Right lobe of liver (tissue), 6 donors: ENCODE measurements at regions not wholly inside any gene's neighbourhood (a gene's known extent, or its start where the extent isn't known, plus 50 kb on each side); places are given as distances from the start of the nearest gene placed in this dataset.
"Not testable (repeated sequence)": the region's sequence is repeated elsewhere in the genome, so short reads cannot be mapped to it uniquely, and the experiment has no call there.

Experiments used
- ATAC-seq, 4 donors: fragments of 200-7000 bp; cut with Tn5 transposase; one replicate each; pipeline ENCODE4 v1.9.1; 2020; ENCODE audit warnings: mild to moderate bottlenecking in 4 of 4, moderate library complexity in 4 of 4
- DNase-seq, 3 donors: peaks; one replicate each; pipeline ENCODE4 v3.0.0-alpha.2; 2020
- H3K27ac ChIP-seq, 3 donors: fragments of 200-600 bp; one replicate each; pipeline ENCODE4 v1.8.0; 2022
- H3K27me3 ChIP-seq, 2 donors: fragments of 200-600 bp; one replicate each; pipeline ENCODE4 v1.8.0; 2022
- H3K36me3 ChIP-seq, 4 donors: fragments of 200-600 bp; sonication (generic) in 1 of 4; one replicate each; pipeline versions ENCODE4 v1.5.1 to v1.8.0; 2017 to 2022; ENCODE audit warnings: control low read depth in 1 of 4
- H3K4me1 ChIP-seq, 4 donors: fragments of 200-600 bp; sonication (generic) in 1 of 4; one replicate each; pipeline versions ENCODE4 v1.5.1 to v1.8.0; 2017 to 2022; ENCODE audit warnings: control low read depth in 1 of 4
- H3K4me3 ChIP-seq, 3 donors: fragments of 200-600 bp; one replicate each; pipeline ENCODE4 v1.8.0; 2022
- H3K9me3 ChIP-seq, 4 donors: fragments of 200-600 bp; sonication (generic) in 1 of 4; one replicate each; pipeline versions ENCODE4 v1.5.1 to v1.8.0; 2017 to 2022; ENCODE audit warnings: control low read depth in 1 of 4
- CTCF ChIP-seq, 4 donors: fragments of 200-600 bp in 3 of 4; fragments of 450-650 bp in 1 of 4; IDR thresholded peaks; one replicate each; pipeline versions ENCODE4 v1.5.1 to v1.8.0; 2016 to 2022; ENCODE audit warnings: antibody characterized with exemption in 4 of 4, mild to moderate bottlenecking in 2 of 4
- POLR2A ChIP-seq: fragments of 450-650 bp; IDR thresholded peaks from one replicate; pipeline ENCODE4 v1.6.1; 2017; ENCODE audit warnings: antibody characterized with exemption, mild to moderate bottlenecking
- WGBS: methylation state at CpG from one replicate; pipeline ENCODE4 v1.1.6; 2018; ENCODE audit warnings: low coverage, low lambda C conversion rate; ENCODE audit not compliant: insufficient coverage; ENCODE audit errors: missing lambda C conversion rate; 5-methylcytosine and 5-hydroxymethylcytosine counted together
- intact Hi-C, 2 donors: fragments of 100-400 bp; cut with DNase I; formaldehyde crosslinking; loops; one replicate each; pipeline versions ENCODE4 v1.11.2 to v1.14.1; 2022
- donor health status: DM: no; HTN: yes; CAD: no.
- donor health status: DM: no; HTN: no; CAD: no.
- donor health status: DM: no; HTN: no; CAD: no.
- donor health status: DM: no; HTN: yes; CAD: no.
- donor health status: DM: no; HTN: yes; CAD: no.

DNA sequence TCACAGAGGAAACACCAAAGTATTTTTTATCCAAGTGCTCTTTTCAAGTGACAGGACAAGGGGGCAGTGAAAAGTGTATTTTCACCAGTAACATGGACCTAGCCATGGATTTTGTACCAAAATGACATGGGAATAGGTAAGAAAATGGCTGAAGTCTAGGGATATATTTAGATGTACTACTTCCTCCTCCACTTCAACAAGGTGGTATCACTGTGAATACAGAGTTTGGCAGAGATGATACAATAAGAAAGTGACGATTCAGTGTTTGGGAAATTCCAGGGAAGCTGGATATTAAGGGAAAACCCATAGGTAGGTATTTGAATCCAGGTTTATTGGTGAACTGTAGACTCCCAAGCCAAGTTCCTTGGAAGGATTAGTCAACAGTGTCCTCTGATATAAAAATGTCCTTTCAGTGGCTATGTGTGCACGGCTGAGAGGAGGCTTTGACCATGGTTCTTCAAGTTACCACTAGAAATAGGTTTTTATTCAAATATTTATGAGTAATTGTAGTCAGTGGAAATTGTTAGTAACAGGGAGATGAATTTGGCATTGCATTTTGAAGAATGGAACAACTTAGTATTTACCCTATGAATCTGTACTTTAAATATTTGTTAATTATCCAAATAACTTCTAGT, 356.0 kb upstream of the CITED2 start:
- Histone ChIP-seq H3K36me3 (no peaks in the 10 kb centered on the region), H3K27me3 (no peaks in the 10 kb centered on the region), H3K4me1 (peaks cover 0 to 4% (median 0%) of the 10 kb centered on the region in 4 donors), H3K4me3 (no peak overlapping the region), H3K27ac (no peak overlapping the region), H3K9me3 (peaks cover 0 to 4% (median 0%) of the 10 kb centered on the region in 4 donors)
- 65% methylated on average over 2 of the region's 2 CpGs for WGBS
- ATAC-seq, result no peak
- intact Hi-C loops, result no loop called here
- TF ChIP-seq POLR2A (no peak), CTCF (IDR thresholded peaks at IDR 0.05) (no peak)
- no peak for DNase-seq

DNA sequence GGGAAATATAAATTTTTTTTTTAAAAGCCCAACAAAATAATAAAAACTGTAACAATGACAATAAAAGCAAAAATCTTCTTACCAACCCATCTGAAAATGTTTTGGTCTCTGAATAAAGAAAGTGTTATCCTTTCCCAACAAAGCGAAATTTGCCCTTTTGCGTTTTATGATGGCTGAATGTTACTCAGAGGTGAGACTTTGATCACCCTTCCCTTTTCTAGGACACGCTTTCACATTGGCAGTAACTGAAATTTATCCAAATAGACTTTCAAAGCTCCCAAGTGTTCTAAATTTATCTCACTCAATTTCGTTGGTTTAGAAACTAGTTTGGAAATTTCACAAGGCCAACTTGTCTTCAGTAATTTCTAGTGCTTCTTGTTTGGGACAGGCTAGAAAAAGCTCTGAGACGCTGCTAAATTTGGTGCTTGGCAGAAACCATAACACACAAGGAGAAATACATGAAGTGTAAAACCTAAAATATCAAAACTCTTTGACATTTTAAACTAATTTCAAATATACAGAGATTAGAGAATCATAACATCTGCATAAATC, 354.5 kb upstream of the CITED2 start:
- Histone ChIP-seq H3K36me3 (no peaks in the 10 kb centered on the region), H3K27me3 (no peaks in the 10 kb centered on the region), H3K4me3 (no peak overlapping the region), H3K9me3 (no peaks in the 10 kb centered on the region), H3K4me1 (peaks cover 0 to 4% (median 0%) of the 10 kb centered on the region in 4 donors), H3K27ac (peak overlapping the region in 2 of 3 donors; percentile 4 to 13)
- TF ChIP-seq POLR2A, result no peak
- WGBS, result 28% methylated on average over 5 of the region's 5 CpGs
- intact Hi-C loops, result no loop called here
- peak; percentile 64 to 77 (median 71) for ATAC-seq
- DNase-seq, result no peak

- WGBS, result 94% methylated on average over 8 of the region's 23 CpGs
- DNase-seq, result not testable (repeated sequence)
Measured at GRCh38 chr6:139726272-139726671, 351.8 kb upstream of the CITED2 start.

GRCh38 chr6:139722530-139722929, 348.1 kb upstream of the CITED2 start:
- WGBS, result 90% methylated on average over 3 of the region's 3 CpGs
- DNase-seq (no peak), ATAC-seq (no peak)
- intact Hi-C loops, result no loop called here
- Histone ChIP-seq H3K4me1 (no peaks in the 10 kb centered on the region), H3K36me3 (no peaks in the 10 kb centered on the region), H3K9me3 (no peaks in the 10 kb centered on the region), H3K27me3 (no peaks in the 10 kb centered on the region), H3K27ac (no peak overlapping the region), H3K4me3 (no peak overlapping the region)
- TF ChIP-seq POLR2A (no peak), CTCF (IDR thresholded peaks at IDR 0.05) (no peak)

More at GRCh38 chr6:139726272-139726671, 351.8 kb upstream of the CITED2 start:
- H3K36me3 ChIP-seq, H3K9me3 ChIP-seq, H3K27ac ChIP-seq, H3K27me3 ChIP-seq, H3K4me3 ChIP-seq, H3K4me1 ChIP-seq, ATAC-seq, intact Hi-C loops: not testable (repeated sequence)

DNA sequence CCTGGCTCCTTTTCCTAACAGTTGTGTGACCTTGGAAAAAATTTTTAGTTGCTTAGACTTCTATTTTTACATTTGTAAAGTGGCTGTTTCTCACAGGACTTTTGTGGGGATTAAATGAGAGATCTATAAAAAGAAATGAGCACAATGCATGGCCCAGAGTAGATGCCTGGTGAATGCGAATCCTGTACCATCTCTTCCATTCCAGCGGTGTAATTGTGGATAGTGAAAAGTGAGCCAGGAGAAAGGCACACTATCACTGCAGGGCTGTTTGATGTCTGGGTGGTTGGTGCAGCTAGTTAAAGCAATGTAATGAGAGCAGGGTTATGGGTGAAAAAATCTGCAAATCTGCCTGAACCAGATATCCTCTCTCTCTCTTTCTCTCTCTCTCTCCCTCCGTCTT, 347.5 kb upstream of the CITED2 start:
- H3K9me3 ChIP-seq, result no peaks in the 10 kb centered on the region
- TF ChIP-seq POLR2A (no peak), CTCF (IDR thresholded peaks at IDR 0.05) (no peak)
- DNase-seq (no peak), ATAC-seq (no peak)
- no peaks in the 10 kb centered on the region for H3K4me1 ChIP-seq
- intact Hi-C loops, result no loop called here
- H3K27me3 ChIP-seq, result no peaks in the 10 kb centered on the region
- H3K36me3 ChIP-seq, result no peaks in the 10 kb centered on the region
- H3K27ac ChIP-seq, result no peak overlapping the region
- no peak overlapping the region for H3K4me3 ChIP-seq
- WGBS, result 96% methylated on average over 2 of the region's 3 CpGs
